HG03066 (cell line): ENCODE measurements at regions not wholly inside any gene's neighbourhood (a gene's known extent, or its start where the extent isn't known, plus 50 kb on each side); places are given as distances from the start of the nearest gene placed in this dataset.
"Not testable (repeated sequence)": the region's sequence is repeated elsewhere in the genome, so short reads cannot be mapped to it uniquely, and the experiment has no call there.

Experiments used
- ATAC-seq: cut with Tn5 transposase; IDR thresholded peaks from one replicate; pipeline ENCODE4 v1.9.1; 2021; ENCODE audit warnings: low read depth; ENCODE audit not compliant: unreplicated experiment

GRCh38 chr6:102853249-102853955, 1459.9 kb downstream of the GRIK2 start:
- no peak for ATAC-seq

GRCh38 chr6:102848796-102849195, 1455.3 kb downstream of the GRIK2 start:
- no peak for ATAC-seq

- no peak for ATAC-seq
Observed at GRCh38 chr6:102848210-102848609, 1454.7 kb downstream of the GRIK2 start.

DNA sequence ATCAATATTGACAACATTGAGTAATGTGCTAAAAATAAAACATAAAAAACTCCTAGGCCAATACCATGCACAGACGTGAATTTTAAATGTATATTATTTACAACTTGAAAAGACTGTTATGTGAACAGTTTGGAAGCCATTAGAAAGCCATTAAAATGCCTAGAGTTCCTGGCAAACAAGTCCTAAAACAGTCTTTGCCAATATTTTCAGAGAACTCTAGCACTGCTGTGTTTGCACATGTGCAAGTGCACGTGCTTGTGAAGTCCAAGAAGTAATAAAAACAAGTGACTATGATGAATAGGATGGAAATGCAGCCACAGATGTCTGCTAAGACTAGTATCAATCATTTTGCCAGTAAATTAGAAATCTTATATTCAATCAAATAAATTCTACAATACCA, 1447.6 kb downstream of the GRIK2 start:
- ATAC-seq, result no peak

DNA sequence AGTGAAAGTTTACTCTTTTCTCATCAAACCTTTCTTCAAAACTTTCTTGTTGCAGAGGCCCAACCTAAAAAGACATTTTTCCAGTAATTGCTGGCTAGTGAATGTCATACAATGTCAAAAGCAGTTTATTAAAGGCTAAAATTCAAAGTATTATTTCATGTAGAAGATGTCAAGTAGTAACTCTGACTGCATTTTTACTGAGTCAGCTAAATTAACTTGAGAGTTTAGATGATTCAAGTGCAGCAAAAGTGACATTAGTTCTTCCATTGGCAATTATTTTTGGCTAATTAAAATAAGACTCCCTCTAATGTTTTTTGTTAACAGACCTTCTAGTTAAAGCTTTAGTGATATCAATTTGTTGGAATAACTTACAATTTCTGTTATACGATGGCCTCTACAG, 1438.5 kb downstream of the GRIK2 start:
- ATAC-seq, result no peak

DNA sequence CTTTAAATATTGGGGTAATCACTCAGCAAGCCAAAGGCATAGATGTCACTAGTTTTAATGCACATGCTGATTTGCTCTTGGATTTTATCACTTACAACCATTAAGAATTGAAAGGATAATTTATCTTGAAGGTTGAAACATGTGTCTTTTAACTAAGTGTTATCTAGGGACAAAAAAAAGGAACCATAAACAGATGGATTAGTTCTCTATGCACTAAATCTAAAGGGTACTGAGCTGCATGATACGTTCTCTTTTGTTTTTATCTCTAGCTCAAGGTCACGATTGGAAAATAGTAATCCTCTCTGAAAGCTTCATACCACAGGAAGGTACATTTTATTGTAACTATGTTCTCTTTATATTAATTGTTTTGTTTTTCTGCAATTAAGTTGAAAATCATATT, 1426.6 kb downstream of the GRIK2 start:
- ATAC-seq, result no peak

DNA sequence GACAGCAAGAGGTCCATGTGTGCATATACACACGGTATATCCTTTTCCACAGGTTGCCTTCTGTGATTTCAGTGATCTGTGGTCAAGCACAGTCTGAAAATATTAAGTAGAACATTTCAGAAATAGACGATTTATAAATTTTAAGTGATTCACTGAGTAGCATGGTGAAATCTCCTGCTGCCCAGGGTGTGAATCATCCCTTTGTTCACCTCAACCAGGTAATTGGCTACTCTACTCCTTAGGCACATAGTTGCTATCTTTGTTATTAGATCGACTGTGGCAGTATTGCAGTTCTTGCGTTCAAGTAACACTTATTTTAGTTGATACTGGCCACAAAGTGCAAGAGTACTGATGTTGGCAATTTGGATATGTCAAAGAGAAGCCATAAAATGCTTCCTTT, 1421.7 kb downstream of the GRIK2 start:
- ATAC-seq, result no peak

- no peak for ATAC-seq
Observed at GRCh38 chr6:102813489-102814275, 1420.2 kb downstream of the GRIK2 start.

GRCh38 chr6:102812242-102812641, 1418.7 kb downstream of the GRIK2 start:
- no peak for ATAC-seq

GRCh38 chr6:102808944-102809505, 1415.5 kb downstream of the GRIK2 start:
- ATAC-seq, result not testable (repeated sequence)

DNA sequence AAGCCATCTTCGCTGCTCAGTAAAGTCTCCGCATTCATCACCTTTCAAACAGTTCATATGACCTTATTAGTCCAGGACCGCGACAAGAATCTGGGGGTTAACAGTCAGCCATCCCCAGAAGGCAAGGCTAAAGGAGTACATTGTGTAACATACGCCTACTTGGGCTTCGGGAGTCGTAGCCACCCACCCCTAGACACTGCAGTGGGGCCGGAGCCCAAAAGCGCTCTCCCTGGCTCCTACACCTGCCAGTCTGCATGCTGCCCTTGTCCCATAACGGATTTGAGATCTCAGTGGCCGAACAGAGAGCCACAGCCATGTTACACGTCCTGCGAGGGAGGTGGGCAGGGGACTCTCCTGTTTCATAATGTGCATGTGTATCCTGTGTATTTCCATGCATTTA, 1405.5 kb downstream of the GRIK2 start:
- ATAC-seq, result no peak

DNA sequence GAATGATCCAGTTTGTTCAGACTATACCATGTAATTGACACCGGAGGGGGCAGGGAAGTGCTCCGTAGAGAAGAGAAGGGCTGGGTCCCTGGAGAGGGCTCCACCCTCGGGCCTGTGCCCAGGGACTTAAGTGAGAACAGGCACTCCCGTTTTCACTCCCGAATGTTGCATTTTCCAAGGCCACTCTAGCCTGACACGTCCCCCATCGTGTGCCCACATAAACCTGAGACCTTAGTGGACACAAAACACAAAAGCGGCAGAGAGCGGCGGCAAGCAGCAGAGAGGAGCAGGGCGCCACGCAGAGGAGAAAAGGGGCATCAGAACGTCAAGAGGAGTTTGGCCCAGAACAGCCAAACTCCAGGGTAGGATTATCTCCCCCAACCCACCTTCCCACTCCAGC, 1405.1 kb downstream of the GRIK2 start:
- no peak for ATAC-seq

DNA sequence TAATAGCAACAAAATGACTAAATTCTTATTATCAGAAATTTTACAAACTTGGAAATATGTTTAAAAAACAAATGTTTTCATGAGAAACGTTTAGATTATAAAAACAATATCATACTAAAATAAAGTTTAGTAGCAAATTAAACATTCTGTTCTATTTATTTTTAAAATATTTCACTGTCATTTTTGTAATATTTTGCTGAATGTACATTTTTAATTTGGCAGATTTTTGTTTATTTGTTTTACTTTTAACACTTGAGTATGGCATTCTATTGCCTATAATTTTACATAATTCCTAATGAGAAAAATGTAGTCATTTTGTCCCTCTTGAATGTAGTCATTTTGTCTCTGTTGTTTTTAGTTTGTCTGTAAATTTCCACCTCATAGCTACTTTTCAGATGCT, 1400.2 kb downstream of the GRIK2 start:
- ATAC-seq, result no peak

- no peak for ATAC-seq
Observed at GRCh38 chr6:102774326-102774725, 1380.8 kb downstream of the GRIK2 start.

DNA sequence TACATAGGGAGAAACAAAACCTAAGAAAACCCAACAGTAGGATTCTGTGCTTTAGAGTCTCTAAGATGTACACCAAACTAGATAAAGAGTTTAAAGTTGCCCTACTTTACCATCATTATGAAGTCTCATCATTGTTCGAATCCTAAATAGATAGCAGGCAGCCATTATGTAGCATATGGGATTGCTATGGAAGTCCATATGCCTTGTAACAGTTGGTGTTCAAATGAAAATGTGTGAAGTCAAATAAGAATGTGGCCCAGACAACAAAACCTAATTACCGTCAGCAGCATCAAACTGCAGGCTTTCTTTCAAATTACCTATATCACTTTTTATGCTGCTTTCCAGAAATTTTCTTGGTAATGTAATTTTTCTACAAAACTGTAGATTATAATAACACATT, 1380.1 kb downstream of the GRIK2 start:
- ATAC-seq, result no peak

DNA sequence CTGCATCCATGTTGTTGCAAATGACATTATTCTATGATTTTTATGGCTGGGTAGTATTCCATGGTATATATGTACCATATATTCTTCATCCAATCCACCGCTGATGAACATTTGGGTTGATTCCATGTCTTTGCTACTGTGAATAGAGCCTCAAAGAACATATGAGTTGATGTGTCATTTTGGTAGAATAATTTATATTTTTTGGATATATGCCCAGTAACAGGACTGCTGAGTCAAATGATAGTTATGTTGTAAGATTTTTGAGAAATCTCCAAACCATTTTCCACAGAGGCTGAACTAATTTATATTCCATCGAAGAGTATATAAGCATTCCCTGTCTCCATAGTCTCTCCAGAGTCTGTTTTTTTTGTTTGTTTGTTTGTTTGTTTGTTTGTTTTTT, 1373.5 kb downstream of the GRIK2 start:
- no peak for ATAC-seq

- ATAC-seq, result no peak
Observed at GRCh38 chr6:102764317-102764716, 1370.8 kb downstream of the GRIK2 start.

DNA sequence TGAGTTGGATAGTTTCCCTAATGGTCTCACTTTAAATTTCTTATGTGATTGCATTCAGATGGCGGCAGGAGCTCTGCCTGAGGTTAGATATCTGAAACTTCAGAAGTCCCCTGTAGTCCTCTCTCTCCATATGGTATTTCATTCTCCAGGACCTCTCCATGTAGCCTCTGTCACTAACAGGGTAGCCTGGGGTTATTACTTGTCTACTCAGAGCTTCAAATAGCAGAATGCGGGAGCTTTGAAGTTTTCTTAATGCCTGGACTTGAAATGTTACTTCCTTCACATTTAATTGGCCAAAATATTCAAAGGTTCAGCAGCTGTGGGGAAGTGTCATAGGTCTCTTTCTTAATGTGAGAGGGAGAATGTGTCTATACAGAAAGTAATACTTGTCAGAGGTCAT, 1370.4 kb downstream of the GRIK2 start:
- ATAC-seq, result no peak

- no peak for ATAC-seq
Observed at GRCh38 chr6:102761872-102762271, 1368.4 kb downstream of the GRIK2 start.

- no peak for ATAC-seq
Observed at GRCh38 chr6:102759415-102759814, 1365.9 kb downstream of the GRIK2 start.

- not testable (repeated sequence) for ATAC-seq
Observed at GRCh38 chr6:102758536-102758935, 1365.0 kb downstream of the GRIK2 start.
